H1 (cell line): ENCODE measurements at regions not wholly inside any gene's neighbourhood (a gene's known extent, or its start where the extent isn't known, plus 50 kb on each side); places are given as distances from the start of the nearest gene placed in this dataset.

Experiments
- CEBPB ChIP-seq: IDR thresholded peaks from 2 replicates; pipeline ENCODE4 v1.6.1; 2012; ENCODE audit warnings: low read depth, low read length
- CTBP2 ChIP-seq: IDR thresholded peaks from 2 replicates; pipeline ENCODE4 v1.7.0; 2011; ENCODE audit warnings: borderline replicate concordance, mild to moderate bottlenecking, moderate library complexity, mixed read lengths, low read length; ENCODE audit not compliant: insufficient read depth, insufficient read length
- HDAC6 ChIP-seq: IDR thresholded peaks from one replicate; pipeline ENCODE4 v1.7.1; 2012; ENCODE audit warnings: low read depth, mild to moderate bottlenecking, inconsistent platforms, low read length, moderate library complexity
- SIRT6 ChIP-seq: IDR thresholded peaks from one replicate; pipeline ENCODE4 v1.7.1; 2012; ENCODE audit warnings: low read length, inconsistent platforms
- TF ChIP-seq, protein P1 (sequence below), 3 experiments: IDR thresholded peaks; 1 replicate in 2 of 3; 2 replicates in 1 of 3; pipeline versions ENCODE4 v1.5.1 to v1.6.1; 2011; ENCODE audit warnings: low read length in 3 of 3, mild to moderate bottlenecking in 3 of 3, inconsistent platforms in 2 of 3, low read depth in 1 of 3, moderate library complexity in 1 of 3; ENCODE audit not compliant: insufficient read depth in 1 of 3; ENCODE audit errors: control extremely low read depth in 1 of 3

- TF ChIP-seq, protein P1, sequence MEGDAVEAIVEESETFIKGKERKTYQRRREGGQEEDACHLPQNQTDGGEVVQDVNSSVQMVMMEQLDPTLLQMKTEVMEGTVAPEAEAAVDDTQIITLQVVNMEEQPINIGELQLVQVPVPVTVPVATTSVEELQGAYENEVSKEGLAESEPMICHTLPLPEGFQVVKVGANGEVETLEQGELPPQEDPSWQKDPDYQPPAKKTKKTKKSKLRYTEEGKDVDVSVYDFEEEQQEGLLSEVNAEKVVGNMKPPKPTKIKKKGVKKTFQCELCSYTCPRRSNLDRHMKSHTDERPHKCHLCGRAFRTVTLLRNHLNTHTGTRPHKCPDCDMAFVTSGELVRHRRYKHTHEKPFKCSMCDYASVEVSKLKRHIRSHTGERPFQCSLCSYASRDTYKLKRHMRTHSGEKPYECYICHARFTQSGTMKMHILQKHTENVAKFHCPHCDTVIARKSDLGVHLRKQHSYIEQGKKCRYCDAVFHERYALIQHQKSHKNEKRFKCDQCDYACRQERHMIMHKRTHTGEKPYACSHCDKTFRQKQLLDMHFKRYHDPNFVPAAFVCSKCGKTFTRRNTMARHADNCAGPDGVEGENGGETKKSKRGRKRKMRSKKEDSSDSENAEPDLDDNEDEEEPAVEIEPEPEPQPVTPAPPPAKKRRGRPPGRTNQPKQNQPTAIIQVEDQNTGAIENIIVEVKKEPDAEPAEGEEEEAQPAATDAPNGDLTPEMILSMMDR (IDR thresholded peaks at IDR 0.05; ENCODE audit: control extremely low read depth in 1 of 3, insufficient read depth in 1 of 3, low read depth in 1 of 3, low read length in 3 of 3), result no peak
- no peak for TF ChIP-seq CTBP2
- TF ChIP-seq HDAC6, result no peak
- no peak for TF ChIP-seq CEBPB
- no peak for TF ChIP-seq SIRT6
Measured at GRCh38 chr4:156581282-156582063, 390.1 kb downstream of the PDGFC start (continued).
